ENCODE measurements at regions not wholly inside any gene's neighbourhood (a gene's known extent, or its start where the extent isn't known, plus 50 kb on each side); places are given as distances from the start of the nearest gene placed in this dataset.

GRCh38 chr5:28917631-28918030 is 1879.2 kb upstream of the CDH9 start:
- TF ChIP-seq CTCF (IDR thresholded peaks at IDR 0.05; ENCODE audit: low read depth, low read length) (no peak), EZH2phosphoT487 (IDR thresholded peaks at IDR 0.05; ENCODE audit: low read depth) (no peak)

Data from OCI-LY3 (cell line).